GM21367 (cell line): ENCODE measurements at regions not wholly inside any gene's neighbourhood (a gene's known extent, or its start where the extent isn't known, plus 50 kb on each side); places are given as distances from the start of the nearest gene placed in this dataset.

ENCODE experiments used
- ATAC-seq: cut with Tn5 transposase; IDR thresholded peaks from one replicate; pipeline ENCODE4 v1.9.1; 2021; ENCODE audit not compliant: unreplicated experiment

DNA sequence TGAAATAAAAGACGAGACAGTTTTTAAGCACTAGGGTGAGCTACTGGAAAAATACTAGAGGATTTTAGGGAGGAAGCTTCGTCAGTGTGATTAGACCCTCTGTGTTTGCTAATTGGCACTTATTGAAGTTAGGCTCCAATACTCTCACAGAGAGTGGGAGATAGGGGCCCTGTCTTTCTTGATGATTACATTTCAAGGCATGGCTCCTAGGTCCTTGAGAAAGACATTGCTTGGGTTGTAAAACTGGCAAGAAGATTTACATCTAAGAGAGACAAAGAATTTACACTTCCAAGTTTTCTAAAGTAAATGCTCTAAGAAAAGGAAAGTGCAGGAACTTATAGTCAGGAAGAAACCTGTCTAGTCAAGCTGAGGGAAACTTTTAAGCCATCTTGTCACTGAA, 183.2 kb downstream of the C12orf50 start:
- no peak for ATAC-seq

DNA sequence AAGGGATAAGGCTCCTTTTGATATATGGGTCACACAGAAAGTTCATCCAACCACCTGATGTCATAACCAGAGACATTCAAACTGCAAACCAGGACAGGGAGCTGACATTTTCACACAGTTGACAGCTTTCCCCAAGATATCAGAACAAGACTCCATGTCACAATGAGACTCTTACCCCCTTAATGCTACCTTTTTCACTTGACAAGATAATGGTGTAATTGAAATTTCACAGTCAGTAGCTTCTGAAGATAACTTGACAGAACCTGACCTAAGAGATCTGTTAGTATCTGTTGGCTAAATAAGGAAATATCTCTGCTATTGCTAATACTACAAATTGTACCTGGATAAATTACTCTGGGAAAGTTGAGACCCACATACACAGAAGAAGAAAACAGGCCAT, 187.3 kb downstream of the C12orf50 start:
- no peak for ATAC-seq

GRCh38 chr12:87836190-87836589, 193.0 kb downstream of the C12orf50 start:
- ATAC-seq: no peak

DNA sequence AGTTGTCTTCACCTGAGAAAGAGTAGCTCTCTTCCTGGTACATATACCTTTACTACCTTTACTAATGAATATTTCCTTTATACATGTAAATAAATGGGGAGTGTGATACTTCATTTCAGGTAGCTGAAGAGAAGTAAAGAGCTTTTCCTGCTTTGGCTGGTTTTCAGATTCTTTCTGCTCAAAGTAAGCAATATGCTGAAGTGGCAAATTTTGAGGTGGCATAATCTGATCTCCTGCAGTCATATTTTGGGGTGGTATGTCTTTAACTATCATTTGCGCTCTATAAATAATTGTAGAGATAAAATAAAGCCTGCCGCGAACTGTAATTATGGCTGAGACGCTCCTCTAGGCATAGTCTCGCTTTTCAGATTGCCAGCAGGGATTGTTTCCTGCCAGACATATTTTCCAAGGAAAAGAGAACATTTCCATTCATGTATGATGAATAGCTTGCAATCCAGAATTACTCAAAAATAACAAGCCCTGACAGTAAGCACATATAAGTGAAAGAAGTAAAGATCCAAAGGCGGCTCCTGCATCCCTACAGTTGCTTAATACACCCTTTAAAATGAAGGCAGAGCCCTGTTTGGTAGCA, 200.7 kb downstream of the C12orf50 start:
- no peak for ATAC-seq

GRCh38 chr12:87827638-87828264, 201.4 kb downstream of the C12orf50 start:
- no peak for ATAC-seq

DNA sequence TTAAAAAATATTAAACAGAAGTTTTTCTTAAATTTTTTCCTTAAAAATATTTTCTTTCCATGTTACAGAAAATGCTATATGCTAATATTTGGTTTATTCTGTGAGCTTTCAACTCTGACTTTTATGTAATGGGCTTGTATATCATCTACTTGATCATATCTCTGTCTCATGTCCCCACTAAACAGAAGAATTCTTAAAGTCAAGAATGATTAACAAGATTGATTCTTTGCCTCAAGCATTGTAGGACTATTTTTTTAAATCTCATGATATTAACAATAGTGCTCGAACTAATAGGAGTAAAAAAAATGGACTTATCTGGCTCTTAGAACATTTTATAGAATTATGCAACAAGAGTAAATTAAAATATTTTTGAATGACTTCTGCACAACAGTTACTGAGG, 206.3 kb downstream of the C12orf50 start:
- no peak for ATAC-seq

GRCh38 chr12:87820524-87821202, 208.5 kb downstream of the C12orf50 start:
- ATAC-seq: no peak

DNA sequence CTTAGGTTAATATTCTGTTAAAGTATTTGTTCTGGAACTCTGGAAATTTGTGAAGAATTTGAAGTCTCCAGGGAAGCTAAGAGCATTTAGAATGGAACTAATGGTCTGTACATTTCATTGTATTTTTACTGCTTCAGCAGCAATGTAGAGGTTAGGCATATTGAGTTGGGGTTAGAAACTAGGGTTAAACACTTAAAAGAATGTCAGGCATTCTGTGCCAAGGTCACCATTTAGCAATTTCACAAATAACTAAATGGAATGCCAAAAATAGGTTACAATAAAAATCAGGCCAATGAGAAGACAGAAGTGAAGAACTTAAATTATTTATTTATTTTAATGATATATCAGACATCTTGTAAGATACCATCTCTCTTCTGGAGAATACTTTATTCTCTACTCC, 210.8 kb downstream of the C12orf50 start:
- ATAC-seq: no peak

DNA sequence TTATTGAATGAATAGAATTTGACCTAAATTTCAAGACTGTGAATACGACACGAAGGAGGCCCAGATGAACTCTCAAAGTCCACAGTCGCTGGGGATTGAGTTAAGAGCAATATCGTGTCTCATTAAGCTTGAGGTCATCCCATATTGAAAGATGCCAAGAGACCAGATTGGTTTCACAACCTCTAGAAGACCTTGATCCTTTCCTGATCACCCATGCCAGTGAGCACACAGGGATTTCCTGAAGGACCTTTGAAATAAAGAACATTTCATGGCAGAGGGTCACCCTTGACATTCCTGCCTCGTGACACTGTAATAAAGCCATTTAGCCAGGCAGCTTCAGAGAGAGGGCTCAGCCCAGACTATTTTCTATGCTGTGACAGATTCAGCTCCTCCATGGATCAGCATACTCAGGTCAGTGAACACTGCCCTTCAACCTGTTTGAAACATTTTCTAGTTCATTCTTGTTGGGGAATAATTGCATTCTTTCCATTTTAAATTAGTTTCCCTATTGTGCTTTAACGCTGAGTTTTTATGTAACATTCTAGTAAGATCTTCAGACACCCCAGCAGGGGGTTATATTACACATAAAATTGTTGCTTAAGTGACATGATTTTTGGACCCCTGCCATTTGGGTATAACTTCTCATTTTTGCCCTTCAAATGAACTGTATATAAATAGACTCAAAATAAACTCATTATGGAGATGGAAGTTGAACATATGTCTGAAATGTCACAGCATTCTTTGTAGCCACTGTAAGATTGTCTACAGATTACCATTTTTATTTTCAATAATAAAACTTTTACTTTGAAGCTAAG, 213.2 kb downstream of the C12orf50 start:
- ATAC-seq: no peak

DNA sequence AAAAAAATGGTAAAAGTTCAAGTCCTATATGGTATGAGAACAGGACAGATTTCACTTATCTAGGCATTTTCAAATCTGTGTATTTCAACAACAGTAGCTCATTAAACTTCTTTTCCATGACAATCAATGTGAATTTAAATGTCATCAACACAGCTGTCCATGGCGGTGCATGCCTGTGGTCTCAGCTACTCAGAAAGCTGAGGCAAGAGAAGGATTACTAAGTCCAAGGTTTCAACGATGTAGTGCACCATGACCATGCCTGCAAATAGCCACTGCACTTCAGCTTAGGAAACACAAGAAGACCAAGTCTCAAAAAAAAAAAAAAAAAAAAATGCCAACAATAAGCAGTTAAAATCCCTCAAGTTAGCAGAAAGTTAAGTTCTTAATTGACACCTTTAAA, 214.6 kb downstream of the C12orf50 start:
- ATAC-seq: no peak

- no peak for ATAC-seq
These were observed 215.5 kb downstream of the C12orf50 start for GRCh38 chr12:87813476-87814234.

DNA sequence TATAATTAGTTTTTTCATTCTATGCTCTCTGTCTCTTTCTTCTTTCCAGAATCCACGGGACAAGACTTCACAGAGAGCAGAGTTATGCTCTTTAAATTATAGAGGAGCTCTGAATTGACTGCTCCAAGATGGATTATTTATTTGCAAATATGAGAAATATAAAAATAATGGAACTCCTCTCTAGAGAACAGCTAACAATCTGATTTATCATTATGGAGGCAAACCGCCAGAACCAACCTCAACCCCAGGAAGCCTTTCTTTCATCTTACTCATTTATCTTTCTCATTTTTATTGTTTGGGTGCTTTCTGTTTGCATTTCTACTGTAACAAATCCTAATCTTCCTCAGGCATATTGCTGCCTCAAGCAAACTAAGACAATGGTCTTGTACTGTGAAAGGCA, 216.5 kb downstream of the C12orf50 start:
- no peak for ATAC-seq

GRCh38 chr12:87812030-87812429, 217.2 kb downstream of the C12orf50 start:
- no peak for ATAC-seq

DNA sequence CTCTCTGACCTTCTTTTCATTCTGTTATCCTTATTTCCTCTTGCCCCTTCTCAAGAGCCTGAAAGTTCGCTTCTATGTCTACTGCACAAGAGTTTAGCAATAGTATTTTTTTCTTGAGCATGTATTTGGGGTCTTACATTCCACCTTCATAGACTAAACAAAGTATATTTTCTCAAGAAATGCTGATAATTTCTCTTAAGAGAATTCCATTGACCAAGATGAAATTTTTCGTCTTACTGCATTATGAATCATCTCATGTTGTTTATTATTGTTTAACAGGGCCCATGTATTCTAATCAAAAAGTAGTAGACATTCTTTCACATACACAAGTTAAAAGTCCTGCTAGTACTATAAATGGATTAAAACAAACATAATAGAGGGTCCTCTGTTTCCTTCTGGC, 219.3 kb downstream of the C12orf50 start:
- no peak for ATAC-seq

GRCh38 chr12:87807086-87807485, 222.1 kb downstream of the C12orf50 start:
- no peak for ATAC-seq

GRCh38 chr12:87806310-87806709, 222.9 kb downstream of the C12orf50 start:
- ATAC-seq: no peak

- ATAC-seq: no peak
These were observed 224.8 kb downstream of the C12orf50 start for GRCh38 chr12:87804386-87804785.

DNA sequence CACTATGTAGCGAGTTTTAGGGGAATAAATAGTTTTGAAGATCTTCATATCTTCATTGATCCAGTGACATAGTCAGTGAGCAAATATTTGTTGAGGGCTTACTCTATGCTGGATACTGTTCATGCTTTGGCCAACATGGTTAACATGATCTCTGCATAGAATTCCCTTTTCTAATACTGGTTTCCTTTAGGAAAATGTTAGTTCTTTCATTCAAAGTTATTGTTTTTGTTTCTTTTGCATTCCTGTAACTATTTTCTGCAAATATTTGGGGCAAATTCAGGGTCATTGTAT, 226.5 kb downstream of the C12orf50 start:
- ATAC-seq: no peak

GRCh38 chr12:87801860-87802720, 227.1 kb downstream of the C12orf50 start:
- ATAC-seq: no peak

- ATAC-seq: no peak
These were observed 232.2 kb downstream of the C12orf50 start for GRCh38 chr12:87796961-87797516.
